Upper lobe of left lung (tissue), 4 donors: ENCODE measurements at regions not wholly inside any gene's neighbourhood (a gene's known extent, or its start where the extent isn't known, plus 50 kb on each side); places are given as distances from the start of the nearest gene placed in this dataset.

Source experiments
- CTCF ChIP-seq, 6 experiments: fragments of 450-650 bp in 4 of 6; fragments of 200-600 bp in 2 of 6; sonication (generic) in 2 of 6; IDR thresholded peaks; one replicate each; pipeline ENCODE4 v1.5.1; 2016 to 2019; ENCODE audit warnings: antibody characterized with exemption in 6 of 6
- POLR2AphosphoS5 ChIP-seq, 2 donors: sonication (generic); formaldehyde crosslinking; IDR thresholded peaks; one replicate each; pipeline ENCODE4 v1.5.1; 2017; ENCODE audit warnings: antibody characterized with exemption in 2 of 2

GRCh38 chr3:153856932-153857331, 264.3 kb upstream of the ARHGEF26 start:
- TF ChIP-seq POLR2AphosphoS5 (IDR thresholded peaks at IDR 0.05) (no peak), CTCF (IDR thresholded peaks at IDR 0.05) (no peak)
